Stimulated activated naive CD8-positive, alpha-beta T cell treated with anti-CD3 and anti-CD28 coated beads, Interleukin-15, Interleukin-2, amounts not matched to agents 100 ng/mL and 50 ng/mL, for 24 hours (primary cell): ENCODE measurements at regions not wholly inside any gene's neighbourhood (a gene's known extent, or its start where the extent isn't known, plus 50 kb on each side); places are given as distances from the start of the nearest gene placed in this dataset.
"Not testable (repeated sequence)": the region's sequence is repeated elsewhere in the genome, so short reads cannot be mapped to it uniquely, and the experiment has no call there.

Experiments
- H3K27ac Mint-ChIP-seq: one replicate; pipeline ENCODE4 v1.8.0; 2021; ENCODE audit warnings: mild to moderate bottlenecking, mixed read lengths
- H3K27me3 Mint-ChIP-seq: one replicate; pipeline ENCODE4 v1.8.0; 2021; ENCODE audit warnings: mixed read lengths
- H3K36me3 Mint-ChIP-seq: one replicate; pipeline ENCODE4 v1.8.0; 2021; ENCODE audit warnings: low read depth, mixed read lengths
- H3K4me1 Mint-ChIP-seq: one replicate; pipeline ENCODE4 v1.8.0; 2021; ENCODE audit warnings: low read depth, mixed read lengths
- H3K4me3 Mint-ChIP-seq: one replicate; pipeline ENCODE4 v1.8.0; 2021; ENCODE audit warnings: mild to moderate bottlenecking, mixed read lengths
- H3K9me3 Mint-ChIP-seq: one replicate; pipeline ENCODE4 v1.8.0; 2021; ENCODE audit warnings: mixed read lengths

DNA sequence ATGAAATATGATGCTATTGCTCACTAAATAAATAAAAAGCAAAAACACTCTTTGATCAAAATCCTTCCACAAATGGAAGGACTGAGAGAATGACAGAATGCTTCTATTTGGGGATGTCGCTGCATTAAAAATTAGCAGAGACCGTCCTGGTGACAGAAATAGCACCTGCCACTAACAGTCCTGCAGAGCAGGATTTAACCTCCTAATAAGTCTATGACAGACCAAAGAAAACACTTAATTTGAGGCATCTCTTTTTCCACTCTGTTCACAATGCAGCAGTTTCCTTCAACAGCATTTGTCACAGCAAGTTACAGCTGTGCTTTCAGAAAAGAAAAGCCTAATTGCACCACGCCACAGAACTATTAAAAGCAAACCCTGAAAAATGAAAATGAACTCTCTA is 140.6 kb upstream of the BEND6 start:
- Mint-ChIP-seq H3K36me3 (no peaks in the 10 kb centered on the region), H3K4me1 (no peaks in the 10 kb centered on the region), H3K27me3 (no peaks in the 10 kb centered on the region), H3K9me3 (no peaks in the 10 kb centered on the region), H3K27ac (no peak overlapping the region), H3K4me3 (no peak overlapping the region)

DNA sequence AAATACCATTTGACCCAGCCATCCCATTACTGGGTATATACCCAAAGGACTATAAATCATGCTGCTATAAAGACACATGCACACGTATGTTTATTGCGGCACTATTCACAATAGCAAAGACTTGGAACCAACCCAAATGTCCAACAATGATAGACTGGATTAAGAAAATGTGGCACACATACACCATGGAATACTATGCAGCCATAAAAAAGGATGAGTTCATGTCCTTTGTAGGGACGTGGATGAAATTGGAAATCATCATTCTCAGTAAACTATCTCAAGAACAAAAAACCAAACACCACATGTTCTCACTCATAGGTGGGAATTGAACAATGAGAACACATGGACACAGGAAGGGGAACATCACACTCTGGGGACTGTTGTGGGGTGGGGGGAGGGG is 142.1 kb upstream of the BEND6 start:
- not testable (repeated sequence) for H3K36me3 Mint-ChIP-seq, H3K27me3 Mint-ChIP-seq, H3K4me1 Mint-ChIP-seq, H3K4me3 Mint-ChIP-seq, H3K9me3 Mint-ChIP-seq, H3K27ac Mint-ChIP-seq

DNA sequence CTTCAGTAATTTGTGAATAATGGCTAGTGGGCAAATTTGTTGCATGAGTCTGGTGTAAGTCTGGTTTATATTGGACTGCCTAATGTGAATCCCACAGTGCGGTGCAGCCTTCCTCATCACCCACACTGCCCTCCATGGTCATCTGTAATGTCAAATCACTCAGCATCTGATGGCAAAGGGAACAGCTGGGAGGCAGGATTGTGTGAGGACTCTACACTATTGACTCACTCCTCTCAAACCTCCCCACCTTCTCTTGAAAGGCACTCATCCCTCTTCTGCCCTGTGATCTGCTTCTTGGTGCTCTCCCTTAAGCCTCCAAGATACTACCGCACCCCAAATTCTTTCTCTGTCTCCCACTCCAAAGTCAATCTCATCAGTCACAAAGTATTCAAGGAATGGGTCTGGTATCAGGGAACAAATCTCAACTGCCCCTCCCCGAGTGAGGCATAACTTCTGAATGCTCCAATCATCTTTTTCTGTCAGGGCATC is 146.0 kb upstream of the BEND6 start:
- Mint-ChIP-seq H3K4me3 (no peak overlapping the region), H3K36me3 (no peaks in the 10 kb centered on the region), H3K27ac (no peak overlapping the region), H3K9me3 (no peaks in the 10 kb centered on the region), H3K27me3 (no peaks in the 10 kb centered on the region), H3K4me1 (no peaks in the 10 kb centered on the region)

DNA sequence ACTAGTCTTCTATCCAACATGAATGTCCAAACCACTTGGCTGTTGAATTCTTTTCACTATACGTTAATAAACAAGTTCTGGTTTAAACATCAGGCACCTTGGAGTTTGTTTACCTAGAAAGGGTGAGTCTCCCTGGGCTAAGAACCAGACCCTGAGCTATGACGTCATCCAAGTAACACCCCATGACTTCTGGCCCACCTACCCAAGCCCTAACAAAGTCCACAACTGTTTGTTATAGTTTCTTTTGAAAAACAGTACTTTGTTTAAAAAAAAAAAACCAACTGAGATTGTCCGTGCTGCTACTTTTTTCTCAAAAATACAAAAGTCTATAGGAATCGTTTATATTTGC is 146.9 kb upstream of the BEND6 start:
- no peak overlapping the region for H3K4me3 Mint-ChIP-seq
- no peaks in the 10 kb centered on the region for H3K9me3 Mint-ChIP-seq
- no peaks in the 10 kb centered on the region for H3K4me1 Mint-ChIP-seq
- no peaks in the 10 kb centered on the region for H3K36me3 Mint-ChIP-seq
- no peaks in the 10 kb centered on the region for H3K27me3 Mint-ChIP-seq
- H3K27ac Mint-ChIP-seq = no peak overlapping the region

DNA sequence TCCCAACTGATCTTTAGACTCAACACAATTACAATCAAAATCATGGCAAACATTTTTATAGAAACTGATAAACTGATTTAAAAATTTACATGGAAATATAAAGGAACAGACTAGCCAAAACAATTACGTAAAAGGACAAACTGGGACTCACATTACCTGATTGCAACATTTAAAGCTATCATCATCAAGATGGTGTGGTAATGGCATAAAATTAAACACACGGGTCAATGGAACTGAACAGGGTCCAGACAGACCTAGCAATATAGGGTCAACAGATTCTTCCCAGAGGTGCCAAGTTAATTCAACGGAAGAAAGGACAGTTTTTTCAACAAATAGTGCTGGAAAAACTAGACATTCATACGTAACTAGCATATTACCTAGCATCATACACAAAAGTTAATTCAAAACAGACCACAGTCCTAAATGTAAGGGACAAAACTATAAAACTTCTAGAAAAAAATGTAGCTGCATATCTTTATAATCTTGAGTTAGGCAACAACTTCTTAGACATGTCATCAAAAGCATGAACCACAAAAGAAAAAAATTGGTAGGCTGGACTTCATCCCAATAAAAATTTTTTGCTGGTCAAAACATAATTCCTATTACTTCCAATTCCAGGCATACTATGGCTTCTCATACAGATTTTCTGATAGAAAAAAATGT is 147.4 kb upstream of the BEND6 start:
- Mint-ChIP-seq H3K27ac (no peak overlapping the region), H3K9me3 (no peaks in the 10 kb centered on the region), H3K4me1 (no peaks in the 10 kb centered on the region), H3K4me3 (no peak overlapping the region), H3K27me3 (no peaks in the 10 kb centered on the region), H3K36me3 (no peaks in the 10 kb centered on the region)

DNA sequence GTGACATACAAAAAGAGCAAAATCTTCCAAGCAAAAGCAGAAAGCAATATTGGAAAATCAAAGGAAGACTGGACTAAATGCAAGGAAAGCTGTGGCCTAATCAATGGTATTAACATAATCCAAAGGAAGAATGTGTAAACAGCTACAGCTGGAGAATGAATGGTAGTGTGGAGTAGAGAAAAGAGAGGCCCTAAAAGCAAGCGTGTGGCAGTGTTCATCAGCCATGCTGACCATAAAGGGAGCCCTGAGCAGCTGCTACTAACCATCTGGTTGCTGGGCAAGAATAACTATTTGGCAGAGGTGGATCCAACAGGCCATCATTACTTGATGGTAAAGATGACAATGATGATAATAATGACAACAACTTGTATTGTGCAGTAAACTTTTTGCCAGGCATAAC is 148.5 kb upstream of the BEND6 start:
- Mint-ChIP-seq H3K4me3 (no peak overlapping the region), H3K27ac (no peak overlapping the region), H3K4me1 (no peaks in the 10 kb centered on the region), H3K27me3 (no peaks in the 10 kb centered on the region), H3K36me3 (no peaks in the 10 kb centered on the region), H3K9me3 (no peaks in the 10 kb centered on the region)

DNA sequence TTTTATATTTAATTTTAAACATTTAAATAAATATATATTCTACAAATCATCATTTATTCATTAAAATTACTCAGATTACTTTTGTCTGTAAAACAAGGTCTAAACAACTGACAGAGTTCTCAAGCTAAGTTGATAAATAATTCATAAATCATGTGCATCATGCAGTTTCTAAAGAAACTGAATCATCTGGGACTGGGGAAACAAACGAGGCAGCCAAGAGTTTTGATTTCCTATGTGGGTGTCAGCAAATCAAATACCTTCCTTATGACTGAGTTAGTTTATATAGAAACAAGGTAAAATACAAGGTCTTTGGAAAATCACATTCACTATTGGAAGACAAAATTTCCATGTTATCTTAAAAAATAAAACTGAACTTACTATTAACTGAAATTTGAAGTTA is 149.9 kb upstream of the BEND6 start:
- H3K27me3 Mint-ChIP-seq = no peaks in the 10 kb centered on the region
- no peaks in the 10 kb centered on the region for H3K9me3 Mint-ChIP-seq
- H3K4me3 Mint-ChIP-seq = no peak overlapping the region
- no peak overlapping the region for H3K27ac Mint-ChIP-seq
- no peaks in the 10 kb centered on the region for H3K36me3 Mint-ChIP-seq
- H3K4me1 Mint-ChIP-seq = no peaks in the 10 kb centered on the region

DNA sequence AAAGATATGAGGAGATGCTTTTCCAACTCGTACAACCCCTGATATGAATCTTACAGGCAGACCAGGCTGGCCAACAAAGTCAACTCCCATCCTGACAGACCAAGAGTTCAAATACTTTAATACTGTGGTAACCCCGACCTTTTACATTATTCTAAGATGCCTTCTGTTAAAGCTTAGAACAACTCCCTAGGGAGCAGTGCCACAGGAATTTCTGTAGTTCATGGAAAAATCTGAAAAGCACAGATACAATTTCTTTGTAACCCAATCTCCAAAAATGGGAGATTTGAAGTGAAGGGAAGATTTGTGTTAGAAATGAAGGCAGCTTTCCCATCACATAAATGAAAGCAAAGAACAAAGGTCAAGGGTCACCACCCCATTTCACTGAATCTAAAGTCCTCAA is 151.3 kb upstream of the BEND6 start:
- Mint-ChIP-seq H3K36me3 (no peaks in the 10 kb centered on the region), H3K9me3 (no peaks in the 10 kb centered on the region), H3K4me1 (no peaks in the 10 kb centered on the region), H3K27ac (no peak overlapping the region), H3K27me3 (no peaks in the 10 kb centered on the region), H3K4me3 (no peak overlapping the region)

DNA sequence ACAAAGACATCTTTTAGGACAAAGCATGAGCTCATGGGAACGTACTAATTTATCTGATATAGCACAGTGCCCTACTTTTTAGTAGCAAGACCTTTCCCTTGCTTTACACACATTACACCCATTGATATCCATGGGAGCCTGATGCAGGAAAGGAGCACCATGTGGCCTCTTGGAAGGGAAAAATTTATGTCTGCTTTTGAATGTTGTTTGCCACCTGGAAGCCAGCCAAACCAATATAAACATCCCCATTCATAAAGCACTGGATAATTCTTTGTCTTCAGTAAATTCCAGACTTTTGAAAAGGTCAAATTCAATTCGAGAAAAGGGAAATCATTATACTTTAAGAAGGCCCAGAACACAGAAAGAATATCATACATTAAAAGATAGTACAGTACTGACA is 152.3 kb upstream of the BEND6 start:
- H3K4me3 Mint-ChIP-seq = no peak overlapping the region
- no peaks in the 10 kb centered on the region for H3K36me3 Mint-ChIP-seq
- no peak overlapping the region for H3K27ac Mint-ChIP-seq
- no peaks in the 10 kb centered on the region for H3K9me3 Mint-ChIP-seq
- no peaks in the 10 kb centered on the region for H3K4me1 Mint-ChIP-seq
- no peaks in the 10 kb centered on the region for H3K27me3 Mint-ChIP-seq

DNA sequence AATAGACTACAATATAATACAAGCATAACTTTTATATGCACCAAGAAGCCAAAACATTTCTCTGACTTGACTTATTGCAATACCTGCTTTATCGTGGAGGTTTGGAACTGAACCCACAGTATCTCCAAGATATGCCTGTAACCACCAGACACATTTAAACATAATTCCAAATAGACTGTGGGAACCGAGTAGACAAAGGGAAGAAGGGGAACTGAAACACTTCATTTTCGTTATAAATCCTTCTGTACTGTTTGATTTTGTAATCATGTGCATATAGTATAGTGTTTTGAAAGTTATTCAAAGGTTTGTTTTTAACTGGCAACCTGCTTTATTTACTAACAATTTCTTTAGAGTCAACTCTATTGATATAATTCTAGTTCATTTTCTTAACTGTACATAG is 154.9 kb upstream of the BEND6 start:
- H3K4me3 Mint-ChIP-seq = no peak overlapping the region
- H3K27me3 Mint-ChIP-seq = no peaks in the 10 kb centered on the region
- no peaks in the 10 kb centered on the region for H3K36me3 Mint-ChIP-seq
- no peak overlapping the region for H3K27ac Mint-ChIP-seq
- H3K4me1 Mint-ChIP-seq = no peaks in the 10 kb centered on the region
- H3K9me3 Mint-ChIP-seq = no peaks in the 10 kb centered on the region

DNA sequence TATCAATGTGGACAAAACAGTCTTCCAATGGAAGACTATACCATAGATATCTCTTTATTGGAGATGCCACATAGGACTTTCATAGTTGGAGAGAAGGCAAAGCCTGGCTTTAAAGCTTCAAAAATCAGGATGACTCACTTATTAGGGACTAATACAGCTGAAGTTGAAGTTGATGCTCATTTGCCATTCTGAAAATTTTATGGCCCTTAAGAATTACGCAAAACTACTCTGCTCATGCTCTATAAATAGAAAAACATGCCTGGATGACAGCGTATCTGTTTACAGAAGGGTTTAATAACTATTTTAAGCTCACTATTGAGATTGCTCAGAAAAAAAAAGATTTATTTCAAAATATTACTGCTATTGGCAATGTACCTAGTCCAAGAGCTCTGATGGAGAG is 155.5 kb upstream of the DST start:
- Mint-ChIP-seq H3K27ac (no peak overlapping the region), H3K4me1 (no peaks in the 10 kb centered on the region), H3K9me3 (no peaks in the 10 kb centered on the region), H3K36me3 (no peaks in the 10 kb centered on the region), H3K27me3 (no peaks in the 10 kb centered on the region), H3K4me3 (no peak overlapping the region)

DNA sequence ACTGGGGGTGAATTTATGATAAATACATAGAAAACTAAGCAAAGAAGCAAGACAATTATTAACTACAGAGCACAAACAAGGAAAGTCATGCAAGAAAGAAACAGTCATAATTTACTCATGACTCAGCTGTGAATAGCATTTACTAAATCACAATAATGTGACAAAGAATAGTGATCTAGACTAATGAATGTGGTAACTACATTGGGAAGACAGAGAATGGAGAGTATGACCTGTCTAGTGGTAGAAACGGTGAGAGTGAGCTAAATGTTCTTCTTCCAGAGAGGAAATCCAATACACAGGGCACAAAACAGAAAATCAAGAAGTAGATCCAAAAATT is 153.5 kb upstream of the DST start:
- no peaks in the 10 kb centered on the region for H3K27me3 Mint-ChIP-seq
- H3K27ac Mint-ChIP-seq = no peak overlapping the region
- no peaks in the 10 kb centered on the region for H3K36me3 Mint-ChIP-seq
- H3K4me3 Mint-ChIP-seq = no peak overlapping the region
- H3K4me1 Mint-ChIP-seq = no peaks in the 10 kb centered on the region
- no peaks in the 10 kb centered on the region for H3K9me3 Mint-ChIP-seq

DNA sequence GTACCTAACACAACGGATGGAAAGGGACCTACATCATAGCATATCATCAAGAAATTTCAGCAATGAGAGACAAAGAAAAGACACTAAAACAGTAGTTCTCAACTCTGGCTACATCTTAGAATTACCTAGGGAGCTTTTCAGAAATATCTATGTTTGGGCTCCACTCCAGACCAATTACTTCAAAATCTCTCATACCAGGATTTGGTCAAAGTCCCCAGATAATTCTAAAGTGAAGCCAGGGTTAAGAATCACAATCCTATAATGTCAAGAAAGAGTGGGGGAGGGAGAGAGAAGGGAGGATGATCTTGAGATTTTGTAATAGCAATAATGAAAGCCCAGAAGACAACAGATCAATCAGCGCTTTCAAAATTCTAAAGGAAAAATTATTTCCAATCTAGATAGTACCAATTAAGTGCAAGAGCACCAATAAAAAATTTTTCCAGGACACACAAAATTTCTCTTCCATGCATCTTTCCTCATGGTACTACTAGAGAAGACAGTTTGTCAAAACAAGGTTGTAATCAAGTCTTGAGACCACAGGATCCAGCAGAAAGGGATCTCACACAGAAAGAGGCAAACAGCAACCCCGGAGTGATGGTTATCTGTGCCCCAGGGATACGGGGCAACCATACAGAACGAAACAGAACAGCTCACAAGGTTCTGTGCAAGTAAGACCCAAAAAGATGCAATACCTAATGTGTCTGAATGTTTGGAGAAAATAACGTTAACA is 152.9 kb upstream of the DST start:
- no peaks in the 10 kb centered on the region for H3K4me1 Mint-ChIP-seq
- no peak overlapping the region for H3K27ac Mint-ChIP-seq
- no peaks in the 10 kb centered on the region for H3K36me3 Mint-ChIP-seq
- no peaks in the 10 kb centered on the region for H3K27me3 Mint-ChIP-seq
- no peaks in the 10 kb centered on the region for H3K9me3 Mint-ChIP-seq
- no peak overlapping the region for H3K4me3 Mint-ChIP-seq

DNA sequence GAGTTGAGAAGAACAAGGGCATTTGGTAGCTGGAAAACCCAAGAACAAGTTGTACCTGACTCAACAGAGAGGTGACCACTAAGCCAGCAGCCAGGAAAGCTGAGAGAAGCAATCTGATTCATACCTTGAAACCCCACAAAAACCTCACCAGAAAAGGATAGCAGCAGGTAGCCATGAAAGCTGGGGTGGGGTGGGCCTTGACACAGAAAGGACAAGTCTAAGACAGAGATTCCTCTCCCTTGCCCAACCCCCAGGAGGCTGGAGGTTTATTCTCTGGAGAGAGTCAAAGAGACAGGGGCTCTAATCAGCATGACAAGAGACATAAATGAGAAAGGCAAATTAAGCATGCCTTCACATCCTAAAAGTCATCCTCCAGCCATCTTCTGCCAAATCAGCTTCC is 151.7 kb upstream of the DST start:
- Mint-ChIP-seq H3K27ac (no peak overlapping the region), H3K36me3 (no peaks in the 10 kb centered on the region), H3K9me3 (no peaks in the 10 kb centered on the region), H3K4me1 (no peaks in the 10 kb centered on the region), H3K4me3 (no peak overlapping the region), H3K27me3 (no peaks in the 10 kb centered on the region)

DNA sequence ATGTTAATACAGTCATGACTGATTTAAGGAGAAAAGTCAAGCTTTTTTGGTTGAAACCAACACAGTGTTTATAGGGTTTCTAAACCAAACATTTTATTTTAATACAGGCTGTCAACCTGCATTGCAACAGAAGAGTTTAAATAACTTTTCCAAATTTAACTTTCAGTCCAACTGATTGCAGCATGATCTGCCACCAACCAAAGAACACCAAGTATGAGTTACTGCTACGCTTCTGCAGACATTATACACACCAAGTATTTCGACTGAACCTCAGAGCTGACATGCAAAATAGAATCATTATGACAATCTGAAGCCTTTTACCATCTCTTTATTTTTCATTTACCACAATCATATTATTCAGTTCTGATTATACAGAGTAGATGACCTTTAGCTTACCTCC is 151.2 kb upstream of the DST start:
- H3K9me3 Mint-ChIP-seq = no peaks in the 10 kb centered on the region
- H3K27me3 Mint-ChIP-seq = no peaks in the 10 kb centered on the region

DNA sequence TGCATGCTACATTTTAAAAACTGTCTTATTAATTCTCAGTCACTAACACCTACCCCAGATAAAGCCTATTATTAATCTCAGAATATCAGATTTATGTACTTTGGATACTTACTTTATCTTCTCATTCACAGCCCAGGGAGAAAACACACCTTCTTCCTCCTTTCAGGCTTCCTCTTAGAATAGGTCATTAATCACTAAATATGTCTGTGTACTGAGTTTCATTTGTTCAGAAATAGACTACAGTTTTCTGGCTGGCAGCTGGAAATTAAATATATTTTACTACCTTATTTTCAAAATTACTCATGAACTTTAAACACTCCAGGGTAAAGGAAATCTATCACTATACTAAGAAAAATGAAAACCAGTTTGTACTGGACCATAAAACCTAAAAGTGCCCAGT is 147.7 kb upstream of the DST start:
- no peaks in the 10 kb centered on the region for H3K9me3 Mint-ChIP-seq
- H3K27me3 Mint-ChIP-seq = peaks cover 4% of the 10 kb centered on the region
- H3K4me3 Mint-ChIP-seq = no peak overlapping the region

More for the DNA sequence above, 151.2 kb upstream of the DST start:
- H3K27ac Mint-ChIP-seq = no peak overlapping the region
- H3K4me3 Mint-ChIP-seq = no peak overlapping the region
- no peaks in the 10 kb centered on the region for H3K36me3 Mint-ChIP-seq
- no peaks in the 10 kb centered on the region for H3K4me1 Mint-ChIP-seq

More for the DNA sequence above, 147.7 kb upstream of the DST start:
- no peaks in the 10 kb centered on the region for H3K36me3 Mint-ChIP-seq
- no peaks in the 10 kb centered on the region for H3K4me1 Mint-ChIP-seq
- no peak overlapping the region for H3K27ac Mint-ChIP-seq
